Heart right ventricle (tissue), 16 donors: ENCODE measurements at regions not wholly inside any gene's neighbourhood (a gene's known extent, or its start where the extent isn't known, plus 50 kb on each side); places are given as distances from the start of the nearest gene placed in this dataset.

Experiments used
- ATAC-seq, 8 donors: fragments of 200-7000 bp; cut with Tn5 transposase; one replicate each; pipeline ENCODE4 v1.9.1; 2020; ENCODE audit warnings: mild to moderate bottlenecking in 8 of 8, moderate library complexity in 8 of 8, moderate number of reproducible peaks in 1 of 8
- DNase-seq, 2 donors: peaks; one replicate each; pipeline ENCODE4 v3.0.0-alpha.2; 2020
- H3K27ac ChIP-seq, 10 donors: fragments of 200-600 bp; sonication (generic) in 2 of 10; one replicate each; pipeline versions ENCODE4 v1.5.0 to v1.8.0; 2020 to 2022; ENCODE audit warnings: mild to moderate bottlenecking in 3 of 10
- H3K27me3 ChIP-seq, 7 donors: fragments of 200-600 bp; one replicate each; pipeline ENCODE4 v1.8.0; 2021 to 2022; ENCODE audit warnings: mild to moderate bottlenecking in 2 of 7
- H3K36me3 ChIP-seq, 9 donors: fragments of 200-600 bp; sonication (generic) in 1 of 9; one replicate each; pipeline versions ENCODE4 v1.5.0 to v1.8.0; 2020 to 2022; ENCODE audit warnings: mild to moderate bottlenecking in 2 of 9
- H3K4me1 ChIP-seq, 9 donors: fragments of 200-600 bp; sonication (generic) in 1 of 9; one replicate each; pipeline versions ENCODE4 v1.5.0 to v1.8.0; 2020 to 2022; ENCODE audit warnings: mild to moderate bottlenecking in 4 of 9
- H3K4me3 ChIP-seq, 10 donors: fragments of 200-600 bp; sonication (generic) in 2 of 10; one replicate each; pipeline versions ENCODE4 v1.5.0 to v1.8.0; 2020 to 2022; ENCODE audit warnings: mild to moderate bottlenecking in 7 of 10, moderate library complexity in 2 of 10
- H3K9me3 ChIP-seq, 11 donors: fragments of 200-600 bp in 10 of 11; sonication (generic) in 2 of 11; one replicate each; pipeline versions ENCODE4 v1.5.0 to v1.8.0; 2013 to 2022; ENCODE audit warnings: mild to moderate bottlenecking in 2 of 11, control low read depth in 1 of 11, moderate library complexity in 1 of 11
- WGBS, 2 donors: extraction: QIAGEN DNeasy Blood & Tissue Kit; methylation state at CpG; one replicate each; pipeline ENCODE4 v1.1.7; 2013; ENCODE audit warnings: inconsistent platforms in 1 of 2; 5-methylcytosine and 5-hydroxymethylcytosine counted together
- intact Hi-C, 10 donors: fragments of 100-400 bp; cut with DNase I; formaldehyde crosslinking; loops; one replicate each; pipeline versions ENCODE4 v1.11.1 to v1.14.2; 2022
- TF ChIP-seq, protein P1 (sequence below), 9 donors: fragments of 200-600 bp; sonication (generic) in 2 of 9; IDR thresholded peaks; one replicate each; pipeline versions ENCODE4 v1.5.0 to v1.8.0; 2021 to 2022; ENCODE audit warnings: antibody characterized with exemption in 9 of 9, mild to moderate bottlenecking in 5 of 9, moderate library complexity in 1 of 9
- donor health status: Arrhythmogenic right ventricular cardiomyopathy.
- donor health status: ischemic (EF 13 %, LVEDD 7.1; RV severe dilation, severe dysfunction).
- donor health status: healthy with polysubstance abuse.
- donor health status: DM: no; HTN: yes; CAD: no.
- donor health status: DM: no; HTN: no; CAD: no.
- donor health status: ischemic (EF 25% LVEDD 6.9; RV normal size, moderate dysfunction).
- donor health status: ischemic (EF 25% LVEDD 5.7; RV mildly dilated, moderate dysfunction).
- donor health status: healthy.
- donor health status: DM: yes; HTN: yes; CAD: no.
- donor health status: Ischemic cardiomyopathy.
- donor health status: ischemic (EF 35%, LVEDD 5.7; RV mildly dilated, moderate dysfunction).
- donor health status: nonischemic (EF 11% LVEDD 7.7; RV severe dilation, severe dysfunction).
- donor health status: DM: yes; HTN: yes; CAD: no.
- donor health status: PGD.
- donor health status: ischemic (EF 29% LVEDD 5.4; RV normal size, mild dysfunction).
- donor health status: nonischemic (EF 23%, LVEDD 6.1; RV moderate dilation, normal function).

DNA sequence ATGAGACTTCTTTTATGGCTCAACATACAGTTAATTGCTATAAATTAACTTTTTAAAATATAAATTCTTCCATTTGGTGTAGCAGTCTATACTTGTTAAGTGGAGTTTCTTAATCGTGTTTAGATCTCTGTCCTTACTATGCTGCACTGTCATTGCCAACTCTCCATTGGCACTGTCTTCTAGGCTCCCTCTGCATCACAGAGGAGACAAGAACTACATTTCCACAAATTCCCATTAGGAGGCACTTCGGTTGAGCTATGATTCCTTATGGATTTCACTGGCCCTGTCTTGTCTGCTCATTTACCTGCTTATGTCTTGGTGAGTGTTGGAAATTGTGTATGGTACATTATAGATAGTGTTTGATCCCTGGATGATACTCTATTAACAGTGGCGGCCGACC is 630.9 kb upstream of the ATXN7L3B start:
- no peak for DNase-seq
- Histone ChIP-seq H3K9me3 (peaks cover 0 to 9% (median 0%) of the 10 kb centered on the region in 11 donors), H3K27me3 (no peaks in the 10 kb centered on the region), H3K4me3 (no peak overlapping the region), H3K36me3 (no peaks in the 10 kb centered on the region), H3K27ac (no peak overlapping the region), H3K4me1 (no peaks in the 10 kb centered on the region)
- TF ChIP-seq, protein P1, sequence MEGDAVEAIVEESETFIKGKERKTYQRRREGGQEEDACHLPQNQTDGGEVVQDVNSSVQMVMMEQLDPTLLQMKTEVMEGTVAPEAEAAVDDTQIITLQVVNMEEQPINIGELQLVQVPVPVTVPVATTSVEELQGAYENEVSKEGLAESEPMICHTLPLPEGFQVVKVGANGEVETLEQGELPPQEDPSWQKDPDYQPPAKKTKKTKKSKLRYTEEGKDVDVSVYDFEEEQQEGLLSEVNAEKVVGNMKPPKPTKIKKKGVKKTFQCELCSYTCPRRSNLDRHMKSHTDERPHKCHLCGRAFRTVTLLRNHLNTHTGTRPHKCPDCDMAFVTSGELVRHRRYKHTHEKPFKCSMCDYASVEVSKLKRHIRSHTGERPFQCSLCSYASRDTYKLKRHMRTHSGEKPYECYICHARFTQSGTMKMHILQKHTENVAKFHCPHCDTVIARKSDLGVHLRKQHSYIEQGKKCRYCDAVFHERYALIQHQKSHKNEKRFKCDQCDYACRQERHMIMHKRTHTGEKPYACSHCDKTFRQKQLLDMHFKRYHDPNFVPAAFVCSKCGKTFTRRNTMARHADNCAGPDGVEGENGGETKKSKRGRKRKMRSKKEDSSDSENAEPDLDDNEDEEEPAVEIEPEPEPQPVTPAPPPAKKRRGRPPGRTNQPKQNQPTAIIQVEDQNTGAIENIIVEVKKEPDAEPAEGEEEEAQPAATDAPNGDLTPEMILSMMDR (IDR thresholded peaks at IDR 0.05), result no peak
- WGBS, 2 donors, result 73 to 76% methylated on average over 4 of the region's 4 CpGs
- ATAC-seq, result no peak
- intact Hi-C loops, result no loop called here

GRCh38 chr12:73935817-73936216 is 601.8 kb upstream of the ATXN7L3B start:
- no peak overlapping the region for H3K4me3 ChIP-seq
- no peak overlapping the region for H3K27ac ChIP-seq
- 60% methylated on average over 1 of the region's 1 CpG for WGBS, 2 donors
- H3K9me3 ChIP-seq, result peaks cover 0 to 3% (median 0%) of the 10 kb centered on the region in 11 donors
- H3K36me3 ChIP-seq, result no peaks in the 10 kb centered on the region
- H3K27me3 ChIP-seq, result no peaks in the 10 kb centered on the region
- no peak for DNase-seq
- ATAC-seq, result no peak
- TF ChIP-seq, protein P1 (IDR thresholded peaks at IDR 0.05), result peak in 3 of 9 donors; percentile 13 to 30 (median 23)
- H3K4me1 ChIP-seq, result no peaks in the 10 kb centered on the region
- intact Hi-C loops, result no loop called here

- DNase-seq, result no peak
- H3K4me3 ChIP-seq, result no peak overlapping the region
- H3K9me3 ChIP-seq, result no peaks in the 10 kb centered on the region
- intact Hi-C loops, result no loop called here
- H3K27ac ChIP-seq, result no peak overlapping the region
- H3K27me3 ChIP-seq, result no peaks in the 10 kb centered on the region
- WGBS, 2 donors, result 70 to 72% methylated on average over 8 of the region's 8 CpGs
- no peaks in the 10 kb centered on the region for H3K36me3 ChIP-seq
- TF ChIP-seq, protein P1 (IDR thresholded peaks at IDR 0.05), result no peak
- no peak for ATAC-seq
- H3K4me1 ChIP-seq, result no peaks in the 10 kb centered on the region
Measured at GRCh38 chr12:73947326-73948026, 590.2 kb upstream of the ATXN7L3B start.

GRCh38 chr12:73950507-73950906 is 587.1 kb upstream of the ATXN7L3B start:
- Histone ChIP-seq H3K9me3 (no peaks in the 10 kb centered on the region), H3K36me3 (no peaks in the 10 kb centered on the region), H3K4me3 (no peak overlapping the region), H3K27me3 (no peaks in the 10 kb centered on the region), H3K4me1 (no peaks in the 10 kb centered on the region), H3K27ac (no peak overlapping the region)
- 61 to 68% methylated on average over 1 of the region's 1 CpG for whole genome bisulfite sequencing, 2 donors
- DNase-seq (no peak), ATAC-seq (no peak)
- TF ChIP-seq, protein P1 (IDR thresholded peaks at IDR 0.05), result no peak
- intact Hi-C loops, result no loop called here
